Mesenchymal stem cell (in vitro differentiated cells and primary cell): ENCODE measurements at regions not wholly inside any gene's neighbourhood (a gene's known extent, or its start where the extent isn't known, plus 50 kb on each side); places are given as distances from the start of the nearest gene placed in this dataset.

Experiments
- DNase-seq: peaks from one replicate; pipeline ENCODE4 v3.0.0-alpha.2; 2013
- H2AFZ ChIP-seq: one replicate; pipeline ENCODE4 v1.6.1; 2013; ENCODE audit warnings: low read depth, mild to moderate bottlenecking, control low read depth, inconsistent platforms, low read length, moderate library complexity
- H2AK5ac ChIP-seq: 2 replicates; pipeline ENCODE4 v1.6.1; 2013; ENCODE audit warnings: low read length, moderate library complexity, mild to moderate bottlenecking, inconsistent platforms; ENCODE audit not compliant: severe bottlenecking
- H2BK120ac ChIP-seq: one replicate; pipeline ENCODE4 v1.6.1; 2013; ENCODE audit warnings: low read depth, mild to moderate bottlenecking, inconsistent platforms, low read length, moderate library complexity
- H2BK12ac ChIP-seq, 2 experiments: one replicate each; pipeline ENCODE4 v1.6.1; 2013; ENCODE audit warnings: inconsistent platforms in 2 of 2, low read length in 2 of 2, mild to moderate bottlenecking in 2 of 2, moderate library complexity in 2 of 2, control low read depth in 1 of 2
- H2BK15ac ChIP-seq: one replicate; pipeline ENCODE4 v1.6.1; 2013; ENCODE audit warnings: mild to moderate bottlenecking, low read depth, inconsistent platforms; ENCODE audit not compliant: poor library complexity, severe bottlenecking
- H2BK5ac ChIP-seq: 2 replicates; pipeline ENCODE4 v1.6.1; 2013; ENCODE audit warnings: low read depth, mild to moderate bottlenecking, low read length, control low read depth, inconsistent platforms; ENCODE audit not compliant: poor library complexity, severe bottlenecking
- H3K14ac ChIP-seq, 2 experiments: one replicate each; pipeline ENCODE4 v1.6.1; 2013; ENCODE audit warnings: inconsistent platforms in 2 of 2, low read length in 2 of 2, control low read depth in 1 of 2, mild to moderate bottlenecking in 1 of 2, moderate library complexity in 1 of 2
- H3K18ac ChIP-seq, 2 experiments: one replicate each; pipeline ENCODE4 v1.6.1; 2013; ENCODE audit warnings: inconsistent platforms in 2 of 2, low read length in 2 of 2, control low read depth in 1 of 2, low read depth in 1 of 2, mild to moderate bottlenecking in 1 of 2
- H3K23ac ChIP-seq, 2 experiments: one replicate each; pipeline ENCODE4 v1.6.1; 2013; ENCODE audit warnings: inconsistent platforms in 2 of 2, low read length in 2 of 2, mild to moderate bottlenecking in 2 of 2, moderate library complexity in 2 of 2, control low read depth in 1 of 2
- H3K27ac ChIP-seq: 2 replicates; pipeline ENCODE4 v1.5.1; 2013; ENCODE audit warnings: mild to moderate bottlenecking, moderate library complexity, low read length, control low read depth, inconsistent platforms; ENCODE audit not compliant: poor library complexity, severe bottlenecking
- H3K27me3 ChIP-seq, 2 experiments: 2 replicates each; pipeline versions ENCODE4 v1.6.1 to v1.7.0; 2013; ENCODE audit warnings: low read length in 2 of 2, mild to moderate bottlenecking in 2 of 2, moderate library complexity in 2 of 2, control low read depth in 1 of 2, inconsistent platforms in 1 of 2; ENCODE audit not compliant: control insufficient read depth in 1 of 2, insufficient read depth in 1 of 2
- H3K36me3 ChIP-seq, 2 experiments: 2 replicates each; pipeline versions ENCODE4 v1.6.1 to v1.7.0; 2013; ENCODE audit warnings: low read length in 2 of 2, control low read depth in 1 of 2, inconsistent platforms in 1 of 2, low read depth in 1 of 2, mild to moderate bottlenecking in 1 of 2; ENCODE audit not compliant: insufficient read depth in 2 of 2, control insufficient read depth in 1 of 2
- H3K4ac ChIP-seq, 2 experiments: one replicate each; pipeline ENCODE4 v1.6.1; 2013; ENCODE audit warnings: inconsistent platforms in 2 of 2, low read length in 2 of 2, mild to moderate bottlenecking in 2 of 2, moderate library complexity in 2 of 2, control low read depth in 1 of 2, low read depth in 1 of 2
- H3K4me1 ChIP-seq: 2 replicates; pipeline ENCODE4 v1.6.1; 2013; ENCODE audit warnings: low read depth, low read length, control low read depth; ENCODE audit not compliant: control insufficient read depth, insufficient read depth
- H3K4me2 ChIP-seq: 2 replicates; pipeline ENCODE4 v1.6.1; 2013; ENCODE audit warnings: low read length, mild to moderate bottlenecking, inconsistent platforms; ENCODE audit not compliant: poor library complexity, severe bottlenecking
- H3K4me3 ChIP-seq, 2 experiments: 2 replicates each; pipeline versions ENCODE4 v1.5.1 to v1.7.0; 2013; ENCODE audit warnings: low read length in 2 of 2, mild to moderate bottlenecking in 2 of 2, control low read depth in 1 of 2, low read depth in 1 of 2; ENCODE audit not compliant: insufficient read depth in 1 of 2
- H3K79me1 ChIP-seq: replicated peaks from 2 replicates; pipeline ENCODE4 v1.6.1; 2013; ENCODE audit warnings: mild to moderate bottlenecking, control low read depth, low read length, inconsistent platforms; ENCODE audit not compliant: poor library complexity, severe bottlenecking
- H3K9ac ChIP-seq: 2 replicates; pipeline ENCODE4 v1.7.0; 2013; ENCODE audit warnings: mild to moderate bottlenecking, low read length, moderate library complexity
- H3K9me3 ChIP-seq: 2 replicates; pipeline ENCODE4 v1.7.0; 2013; ENCODE audit warnings: mild to moderate bottlenecking, low read length; ENCODE audit not compliant: control insufficient read depth
- H4K8ac ChIP-seq: one replicate; pipeline ENCODE4 v1.6.1; 2013; ENCODE audit warnings: inconsistent platforms, mild to moderate bottlenecking, low read length, moderate library complexity
- H4K91ac ChIP-seq: one replicate; pipeline ENCODE4 v1.6.1; 2013; ENCODE audit warnings: mild to moderate bottlenecking, low read length, inconsistent platforms
- WGBS: methylation state at CpG from one replicate; pipeline ENCODE4 v1.1.7; 2013; ENCODE audit warnings: mixed read lengths; 5-methylcytosine and 5-hydroxymethylcytosine counted together

- no peak overlapping the region for H3K23ac ChIP-seq
- H2AK5ac ChIP-seq, result no peak overlapping the region
- 90% methylated on average over 1 of the region's 2 CpGs for WGBS
- H3K4ac ChIP-seq, result no peak overlapping the region
- no peak overlapping the region for H4K8ac ChIP-seq
- no peak for DNase-seq
- no peak overlapping the region for H3K14ac ChIP-seq
- no peaks in the 10 kb centered on the region for H3K79me1 ChIP-seq
- no peak overlapping the region for H2AFZ ChIP-seq
- no peak overlapping the region for H4K91ac ChIP-seq
- H2BK5ac ChIP-seq, result no peak overlapping the region
- no peaks in the 10 kb centered on the region for H3K4me1 ChIP-seq
- no peak overlapping the region for H3K4me2 ChIP-seq
- no peaks in the 10 kb centered on the region for H3K9me3 ChIP-seq
- no peak overlapping the region for H3K27ac ChIP-seq
- no peak overlapping the region for H3K4me3 ChIP-seq
- no peak overlapping the region for H3K9ac ChIP-seq
- H3K36me3 ChIP-seq, result no peaks in the 10 kb centered on the region
- H2BK120ac ChIP-seq, result no peak overlapping the region
- no peak overlapping the region for H2BK12ac ChIP-seq
- no peak overlapping the region for H2BK15ac ChIP-seq
- no peak overlapping the region for H3K18ac ChIP-seq
- peaks cover 0 to 26% of the 10 kb centered on the region in 2 experiments for H3K27me3 ChIP-seq
These were observed 513.5 kb downstream of the DMAC1 start for GRCh38 chr9:7286101-7286500.

- Histone ChIP-seq H3K4ac (no peak overlapping the region), H3K4me3 (no peak overlapping the region), H2BK5ac (no peak overlapping the region), H3K4me2 (no peak overlapping the region), H4K91ac (no peak overlapping the region), H3K79me1 (no peaks in the 10 kb centered on the region), H3K9ac (no peak overlapping the region), H2BK12ac (no peak overlapping the region), H3K14ac (no peak overlapping the region), H3K4me1 (no peaks in the 10 kb centered on the region), H2BK15ac (no peak overlapping the region), H4K8ac (no peak overlapping the region), H3K9me3 (no peaks in the 10 kb centered on the region), H3K27ac (no peak overlapping the region), H3K36me3 (no peaks in the 10 kb centered on the region), H2AK5ac (no peak overlapping the region), H3K27me3 (peaks cover 0 to 26% of the 10 kb centered on the region in 2 experiments), H2BK120ac (no peak overlapping the region), H3K18ac (no peak overlapping the region), H3K23ac (no peak overlapping the region), H2AFZ (no peak overlapping the region)
- WGBS, result 71% methylated on average over 5 of the region's 5 CpGs
- DNase-seq, result no peak
These were observed 514.4 kb downstream of the DMAC1 start for GRCh38 chr9:7285199-7285598.

- Histone ChIP-seq H2AK5ac (no peak overlapping the region), H3K79me1 (no peaks in the 10 kb centered on the region), H3K9me3 (no peaks in the 10 kb centered on the region), H3K14ac (no peak overlapping the region), H3K23ac (no peak overlapping the region), H3K27ac (no peak overlapping the region), H2BK5ac (no peak overlapping the region), H2AFZ (no peak overlapping the region), H3K9ac (no peak overlapping the region), H2BK15ac (no peak overlapping the region), H3K4ac (no peak overlapping the region), H4K91ac (no peak overlapping the region), H3K36me3 (no peaks in the 10 kb centered on the region), H2BK120ac (no peak overlapping the region), H3K4me3 (no peak overlapping the region), H3K27me3 (peaks cover 0 to 26% of the 10 kb centered on the region in 2 experiments), H2BK12ac (no peak overlapping the region), H3K4me2 (no peak overlapping the region), H3K4me1 (no peaks in the 10 kb centered on the region), H3K18ac (no peak overlapping the region), H4K8ac (no peak overlapping the region)
- 65% methylated on average over 1 of the region's 2 CpGs for WGBS
- DNase-seq, result no peak
These were observed 515.1 kb downstream of the DMAC1 start for GRCh38 chr9:7284517-7284916.

GRCh38 chr9:7284117-7284516, 515.5 kb downstream of the DMAC1 start:
- H3K4ac ChIP-seq, result no peak overlapping the region
- H2AFZ ChIP-seq, result no peak overlapping the region
- DNase-seq, result no peak
- no peak overlapping the region for H3K27ac ChIP-seq
- no peak overlapping the region for H3K9ac ChIP-seq
- no peak overlapping the region for H3K4me3 ChIP-seq
- H4K91ac ChIP-seq, result no peak overlapping the region
- no peak overlapping the region for H2BK12ac ChIP-seq
- no peak overlapping the region for H3K4me2 ChIP-seq
- H3K36me3 ChIP-seq, result no peaks in the 10 kb centered on the region
- H2BK120ac ChIP-seq, result no peak overlapping the region
- 100% methylated on average over 1 of the region's 1 CpG for WGBS
- no peak overlapping the region for H3K18ac ChIP-seq
- H3K14ac ChIP-seq, result no peak overlapping the region
- no peaks in the 10 kb centered on the region for H3K79me1 ChIP-seq
- H3K27me3 ChIP-seq, result peaks cover 0 to 23% of the 10 kb centered on the region in 2 experiments
- H3K9me3 ChIP-seq, result no peaks in the 10 kb centered on the region
- no peaks in the 10 kb centered on the region for H3K4me1 ChIP-seq
- no peak overlapping the region for H2BK5ac ChIP-seq
- no peak overlapping the region for H2AK5ac ChIP-seq
- H3K23ac ChIP-seq, result no peak overlapping the region
- H2BK15ac ChIP-seq, result no peak overlapping the region
- H4K8ac ChIP-seq, result no peak overlapping the region
